ENCODE measurements at regions not wholly inside any gene's neighbourhood (a gene's known extent, or its start where the extent isn't known, plus 50 kb on each side); places are given as distances from the start of the nearest gene placed in this dataset.

GRCh38 chr20:17161673-17162481, 65.0 kb upstream of the PCSK2 start:
- TF ChIP-seq CTCF (conservative IDR thresholded peaks at IDR 0.05; ENCODE audit: low read length) (no peak), EZH2phosphoT487 (IDR thresholded peaks at IDR 0.05; ENCODE audit: borderline replicate concordance, low read depth, low read length) (no peak)

All from OCI-LY7 (cell line).